ENCODE measurements at regions not wholly inside any gene's neighbourhood (a gene's known extent, or its start where the extent isn't known, plus 50 kb on each side); places are given as distances from the start of the nearest gene placed in this dataset.

DNA sequence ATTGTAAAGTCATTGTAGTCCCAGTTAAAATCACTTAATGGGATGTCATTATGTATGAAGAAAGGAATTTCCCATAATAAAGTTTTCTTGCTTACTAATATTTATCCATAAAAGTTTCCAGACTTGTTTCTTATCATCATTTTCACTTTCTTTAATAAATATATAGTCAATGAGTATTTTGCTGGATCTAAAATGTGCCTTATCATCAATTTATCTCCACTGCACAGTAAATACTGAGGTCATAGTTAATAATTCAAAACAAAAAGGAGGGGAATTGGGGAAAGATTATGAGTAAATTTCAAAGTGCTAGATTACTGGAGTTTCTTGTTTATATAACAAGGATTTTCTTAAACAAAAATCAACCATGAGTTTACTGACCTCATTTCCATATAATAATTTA is 279.5 kb upstream of the DKK2 start:
- TF ChIP-seq CTCF (conservative IDR thresholded peaks at IDR 0.05; ENCODE audit: control insufficient read depth, insufficient read depth, low read depth, low read length): no peak
- H3K4me3 ChIP-seq (ENCODE audit: control insufficient read depth, low read depth, low read length): no peak overlapping the region
- no peak for DNase-seq (ENCODE audit: low read depth)

- DNase-seq (ENCODE audit: low read depth): no peak
- H3K4me3 ChIP-seq (ENCODE audit: control insufficient read depth, low read depth, low read length): no peak overlapping the region
- TF ChIP-seq CTCF (conservative IDR thresholded peaks at IDR 0.05; ENCODE audit: control insufficient read depth, insufficient read depth, low read depth, low read length): no peak
These were observed 278.0 kb upstream of the DKK2 start for GRCh38 chr4:107314156-107314555.

DNA sequence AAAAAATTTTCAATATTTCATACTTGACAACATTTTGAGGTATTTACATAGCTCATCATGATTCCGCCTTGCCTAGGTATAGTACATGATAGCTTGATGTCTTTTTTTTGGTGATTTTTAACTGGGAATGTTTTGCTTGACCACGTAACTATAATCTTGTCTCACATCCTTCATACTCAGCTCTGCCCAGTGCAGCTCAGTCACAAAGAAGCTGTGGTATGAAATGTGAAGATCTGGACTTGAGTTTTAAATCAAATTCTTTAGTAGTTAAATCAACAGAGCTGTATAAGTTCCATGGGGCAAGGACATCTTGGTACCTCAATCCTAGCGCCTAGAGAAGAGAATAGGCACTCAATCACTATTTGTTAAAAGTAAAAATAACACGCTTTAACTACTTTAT is 276.3 kb upstream of the DKK2 start:
- no peak for DNase-seq (ENCODE audit: low read depth)
- TF ChIP-seq CTCF (conservative IDR thresholded peaks at IDR 0.05; ENCODE audit: control insufficient read depth, insufficient read depth, low read depth, low read length): no peak
- no peak overlapping the region for H3K4me3 ChIP-seq (ENCODE audit: control insufficient read depth, low read depth, low read length)

- no peak overlapping the region for H3K4me3 ChIP-seq (ENCODE audit: control insufficient read depth, low read depth, low read length)
These were observed 268.7 kb upstream of the DKK2 start for GRCh38 chr4:107304699-107305286.

GRCh38 chr4:107299646-107300045 is 263.5 kb upstream of the DKK2 start:
- peak; percentile 65 for DNase-seq (ENCODE audit: low read depth)
- no peak for TF ChIP-seq CTCF (conservative IDR thresholded peaks at IDR 0.05; ENCODE audit: control insufficient read depth, insufficient read depth, low read depth, low read length)
- no peak overlapping the region for H3K4me3 ChIP-seq (ENCODE audit: control insufficient read depth, low read depth, low read length)

More at GRCh38 chr4:107304699-107305286, 268.7 kb upstream of the DKK2 start:
- DNase-seq (ENCODE audit: low read depth): no peak
- no peak for TF ChIP-seq CTCF (conservative IDR thresholded peaks at IDR 0.05; ENCODE audit: control insufficient read depth, insufficient read depth, low read depth, low read length)

DNA sequence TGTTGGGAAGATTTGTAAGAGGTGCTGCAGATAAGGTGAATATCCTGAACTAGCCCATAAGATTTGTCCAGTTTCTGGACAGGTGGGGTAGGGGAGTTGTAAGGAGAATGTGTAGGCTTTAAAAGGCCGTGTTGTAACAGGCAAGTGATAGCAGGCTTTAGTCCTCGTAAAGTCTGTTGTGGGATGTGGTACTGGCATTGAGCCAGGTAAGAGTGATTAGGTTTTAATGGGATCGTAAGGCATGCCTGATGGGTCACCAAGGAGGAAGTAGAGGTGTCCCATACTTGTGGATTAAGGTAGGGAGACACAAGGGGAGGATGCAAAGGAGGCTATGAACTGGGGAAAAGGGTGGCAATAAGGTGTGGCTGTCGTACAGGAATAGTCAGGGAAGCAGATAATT is 256.9 kb upstream of the DKK2 start:
- DNase-seq (ENCODE audit: low read depth): no peak
- no peak overlapping the region for H3K4me3 ChIP-seq (ENCODE audit: control insufficient read depth, low read depth, low read length)
- TF ChIP-seq CTCF (conservative IDR thresholded peaks at IDR 0.05; ENCODE audit: control insufficient read depth, insufficient read depth, low read depth, low read length): no peak
